HG02885 (cell line): ENCODE measurements at regions not wholly inside any gene's neighbourhood (a gene's known extent, or its start where the extent isn't known, plus 50 kb on each side); places are given as distances from the start of the nearest gene placed in this dataset.
"Not testable (repeated sequence)": the region's sequence is repeated elsewhere in the genome, so short reads cannot be mapped to it uniquely, and the experiment has no call there.

Source experiments
- ATAC-seq: cut with Tn5 transposase; IDR thresholded peaks from one replicate; pipeline ENCODE4 v1.9.1; 2021; ENCODE audit warnings: mild to moderate bottlenecking; ENCODE audit not compliant: unreplicated experiment, poor library complexity

- no peak for ATAC-seq
Observed at GRCh38 chrX:131356725-131357124, 67.6 kb upstream of the IGSF1 start.

GRCh38 chrX:131359611-131360010 lies 70.5 kb upstream of the IGSF1 start:
- no peak for ATAC-seq

- no peak for ATAC-seq
Observed at GRCh38 chrX:131365766-131366165, 76.7 kb upstream of the IGSF1 start.

GRCh38 chrX:131366407-131366806 lies 77.3 kb upstream of the IGSF1 start:
- no peak for ATAC-seq

GRCh38 chrX:131388293-131388692 lies 99.2 kb upstream of the IGSF1 start:
- no peak for ATAC-seq

GRCh38 chrX:131392666-131393065 lies 103.6 kb upstream of the IGSF1 start:
- ATAC-seq, result no peak

- ATAC-seq, result no peak
Observed at GRCh38 chrX:131393426-131393825, 104.3 kb upstream of the IGSF1 start.

GRCh38 chrX:131394384-131394783 lies 105.3 kb upstream of the IGSF1 start:
- no peak for ATAC-seq

- no peak for ATAC-seq
Observed at GRCh38 chrX:131397891-131398290, 108.8 kb upstream of the IGSF1 start.

- ATAC-seq, result no peak
Observed at GRCh38 chrX:131399678-131400428, 110.7 kb upstream of the IGSF1 start.

- ATAC-seq, result no peak
Observed at GRCh38 chrX:131402124-131402811, 113.2 kb upstream of the IGSF1 start.

GRCh38 chrX:131405497-131405896 lies 116.4 kb upstream of the IGSF1 start:
- peak; percentile 64 for ATAC-seq

GRCh38 chrX:131424895-131425294 lies 119.0 kb upstream of the OR13H1 start:
- ATAC-seq, result no peak

GRCh38 chrX:131430465-131430864 lies 113.4 kb upstream of the OR13H1 start:
- not testable (repeated sequence) for ATAC-seq

GRCh38 chrX:131441033-131441432 lies 102.8 kb upstream of the OR13H1 start:
- ATAC-seq, result no peak

- ATAC-seq, result no peak
Observed at GRCh38 chrX:131445955-131446354, 97.9 kb upstream of the OR13H1 start.

GRCh38 chrX:131461855-131462254 lies 82.0 kb upstream of the OR13H1 start:
- ATAC-seq, result not testable (repeated sequence)

GRCh38 chrX:131473809-131474208 lies 70.1 kb upstream of the OR13H1 start:
- not testable (repeated sequence) for ATAC-seq

GRCh38 chrX:131477498-131477897 lies 66.4 kb upstream of the OR13H1 start:
- no peak for ATAC-seq
